SK-N-SH (cell line): ENCODE measurements at regions not wholly inside any gene's neighbourhood (a gene's known extent, or its start where the extent isn't known, plus 50 kb on each side); places are given as distances from the start of the nearest gene placed in this dataset.

ENCODE experiments used
- EP300 ChIP-seq, 2 experiments: IDR thresholded peaks; 2 replicates each; pipeline versions ENCODE4 v1.4.0 to v1.6.1; 2012; ENCODE audit warnings: borderline replicate concordance in 1 of 2, low read depth in 1 of 2, low read length in 1 of 2
- EZH2phosphoT487 ChIP-seq: fragments of 200-600 bp; sonication (generic); IDR thresholded peaks from 2 replicates; pipeline ENCODE4 v1.6.1; 2017; ENCODE audit warnings: low read depth, mixed run types, mild to moderate bottlenecking, antibody characterized with exemption, moderate library complexity, borderline replicate concordance
- JUND ChIP-seq: IDR thresholded peaks from 2 replicates; pipeline ENCODE4 v1.4.0; 2012
- POLR2AphosphoS5 ChIP-seq: IDR thresholded peaks from 2 replicates; pipeline ENCODE4 v1.6.1; 2012; ENCODE audit warnings: low read depth, low read length
- RXRA ChIP-seq: IDR thresholded peaks from 2 replicates; pipeline ENCODE4 v1.4.0; 2012; ENCODE audit warnings: low read depth, mild to moderate bottlenecking, borderline replicate concordance
- SMC3 ChIP-seq: IDR thresholded peaks from 2 replicates; pipeline ENCODE4 v1.6.1; 2012; ENCODE audit warnings: low read depth, low read length, improper control_type of control experiment
- TAF1 ChIP-seq: IDR thresholded peaks from 2 replicates; pipeline ENCODE4 v1.6.1; 2012; ENCODE audit warnings: low read depth, mild to moderate bottlenecking, low read length, moderate library complexity, borderline replicate concordance
- TCF12 ChIP-seq: IDR thresholded peaks from 2 replicates; pipeline ENCODE4 v1.4.0; 2012
- USF2 ChIP-seq: fragments of 150-350 bp; IDR thresholded peaks from 2 replicates; pipeline ENCODE4 v1.6.1; 2017; ENCODE audit warnings: antibody characterized with exemption, low read length, low read depth, borderline replicate concordance
- YY1 ChIP-seq: IDR thresholded peaks from 2 replicates; pipeline ENCODE4 v1.4.0; 2012; ENCODE audit warnings: low read depth, mild to moderate bottlenecking
- TF ChIP-seq, protein P1 (sequence below): fragments of 200-600 bp; sonication (generic); IDR thresholded peaks from 2 replicates; pipeline ENCODE4 v1.6.1; 2017; ENCODE audit warnings: antibody characterized with exemption, mild to moderate bottlenecking, moderate library complexity
- TF ChIP-seq, protein P2 (sequence below): IDR thresholded peaks from 2 replicates; pipeline ENCODE4 v1.6.1; 2012; ENCODE audit warnings: mild to moderate bottlenecking, low read depth, low read length, moderate library complexity

GRCh38 chr9:78821126-78821822 is 524.3 kb downstream of the PSAT1 start:
- TF ChIP-seq, protein P1, sequence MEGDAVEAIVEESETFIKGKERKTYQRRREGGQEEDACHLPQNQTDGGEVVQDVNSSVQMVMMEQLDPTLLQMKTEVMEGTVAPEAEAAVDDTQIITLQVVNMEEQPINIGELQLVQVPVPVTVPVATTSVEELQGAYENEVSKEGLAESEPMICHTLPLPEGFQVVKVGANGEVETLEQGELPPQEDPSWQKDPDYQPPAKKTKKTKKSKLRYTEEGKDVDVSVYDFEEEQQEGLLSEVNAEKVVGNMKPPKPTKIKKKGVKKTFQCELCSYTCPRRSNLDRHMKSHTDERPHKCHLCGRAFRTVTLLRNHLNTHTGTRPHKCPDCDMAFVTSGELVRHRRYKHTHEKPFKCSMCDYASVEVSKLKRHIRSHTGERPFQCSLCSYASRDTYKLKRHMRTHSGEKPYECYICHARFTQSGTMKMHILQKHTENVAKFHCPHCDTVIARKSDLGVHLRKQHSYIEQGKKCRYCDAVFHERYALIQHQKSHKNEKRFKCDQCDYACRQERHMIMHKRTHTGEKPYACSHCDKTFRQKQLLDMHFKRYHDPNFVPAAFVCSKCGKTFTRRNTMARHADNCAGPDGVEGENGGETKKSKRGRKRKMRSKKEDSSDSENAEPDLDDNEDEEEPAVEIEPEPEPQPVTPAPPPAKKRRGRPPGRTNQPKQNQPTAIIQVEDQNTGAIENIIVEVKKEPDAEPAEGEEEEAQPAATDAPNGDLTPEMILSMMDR, result peak; percentile 83
- no peak for TF ChIP-seq JUND
- no peak for TF ChIP-seq USF2
- TF ChIP-seq, protein P2, sequence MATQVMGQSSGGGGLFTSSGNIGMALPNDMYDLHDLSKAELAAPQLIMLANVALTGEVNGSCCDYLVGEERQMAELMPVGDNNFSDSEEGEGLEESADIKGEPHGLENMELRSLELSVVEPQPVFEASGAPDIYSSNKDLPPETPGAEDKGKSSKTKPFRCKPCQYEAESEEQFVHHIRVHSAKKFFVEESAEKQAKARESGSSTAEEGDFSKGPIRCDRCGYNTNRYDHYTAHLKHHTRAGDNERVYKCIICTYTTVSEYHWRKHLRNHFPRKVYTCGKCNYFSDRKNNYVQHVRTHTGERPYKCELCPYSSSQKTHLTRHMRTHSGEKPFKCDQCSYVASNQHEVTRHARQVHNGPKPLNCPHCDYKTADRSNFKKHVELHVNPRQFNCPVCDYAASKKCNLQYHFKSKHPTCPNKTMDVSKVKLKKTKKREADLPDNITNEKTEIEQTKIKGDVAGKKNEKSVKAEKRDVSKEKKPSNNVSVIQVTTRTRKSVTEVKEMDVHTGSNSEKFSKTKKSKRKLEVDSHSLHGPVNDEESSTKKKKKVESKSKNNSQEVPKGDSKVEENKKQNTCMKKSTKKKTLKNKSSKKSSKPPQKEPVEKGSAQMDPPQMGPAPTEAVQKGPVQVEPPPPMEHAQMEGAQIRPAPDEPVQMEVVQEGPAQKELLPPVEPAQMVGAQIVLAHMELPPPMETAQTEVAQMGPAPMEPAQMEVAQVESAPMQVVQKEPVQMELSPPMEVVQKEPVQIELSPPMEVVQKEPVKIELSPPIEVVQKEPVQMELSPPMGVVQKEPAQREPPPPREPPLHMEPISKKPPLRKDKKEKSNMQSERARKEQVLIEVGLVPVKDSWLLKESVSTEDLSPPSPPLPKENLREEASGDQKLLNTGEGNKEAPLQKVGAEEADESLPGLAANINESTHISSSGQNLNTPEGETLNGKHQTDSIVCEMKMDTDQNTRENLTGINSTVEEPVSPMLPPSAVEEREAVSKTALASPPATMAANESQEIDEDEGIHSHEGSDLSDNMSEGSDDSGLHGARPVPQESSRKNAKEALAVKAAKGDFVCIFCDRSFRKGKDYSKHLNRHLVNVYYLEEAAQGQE, result no peak
- no peak for TF ChIP-seq EP300 (IDR thresholded peaks at IDR 0.05; ENCODE audit: borderline replicate concordance in 1 of 2, low read depth in 1 of 2, low read length in 1 of 2)
- TF ChIP-seq TCF12, result no peak
- peak; percentile 50 for TF ChIP-seq SMC3
- TF ChIP-seq EZH2phosphoT487, result no peak
- peak; percentile 38; the same call in 1 of the 2 replicates for TF ChIP-seq YY1
- TF ChIP-seq TAF1, result no peak
- no peak for TF ChIP-seq RXRA
- no peak for TF ChIP-seq POLR2AphosphoS5
